NCI-H1417 (cell line): ENCODE measurements at regions not wholly inside any gene's neighbourhood (a gene's known extent, or its start where the extent isn't known, plus 50 kb on each side); places are given as distances from the start of the nearest gene placed in this dataset.

Experiments used
- DNase-seq, 3 experiments: peaks; one replicate each; lab custom pipeline; 2025; lab: John Stamatoyannopoulos, UW

DNA sequence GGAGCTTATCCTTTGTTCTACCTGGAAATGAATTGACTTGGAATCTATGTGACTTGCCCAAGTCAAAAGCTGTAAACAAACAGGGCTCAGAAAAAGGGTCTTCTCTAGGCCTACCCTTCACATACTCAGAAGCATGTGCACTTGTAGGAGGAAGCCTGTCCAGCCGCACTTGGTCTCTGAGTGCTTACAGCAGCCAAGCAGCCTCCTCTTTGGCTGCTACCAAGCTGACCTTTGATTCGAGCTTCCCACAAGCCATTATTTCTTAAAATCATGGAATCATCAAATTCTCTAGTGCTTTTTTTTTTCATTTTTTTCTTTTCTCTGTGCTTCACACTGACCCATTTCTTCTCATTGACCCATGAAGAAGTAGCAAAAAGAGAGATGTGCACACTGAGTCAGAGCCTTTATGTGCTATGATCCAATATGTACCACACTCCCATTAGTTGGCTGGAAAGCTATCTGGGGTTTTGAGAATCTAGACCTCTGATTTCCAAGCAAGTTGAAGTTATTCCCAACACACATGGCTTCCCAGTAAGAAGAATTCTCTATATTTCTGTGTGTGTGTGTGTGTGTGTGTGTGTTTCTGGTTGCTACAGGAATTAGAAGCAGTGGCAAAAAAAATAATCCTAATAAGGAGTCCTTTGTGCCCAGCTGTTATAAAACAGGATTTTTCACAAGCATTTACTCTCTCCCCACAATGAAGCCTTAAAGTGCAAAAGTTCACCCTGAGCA lies 550.3 kb upstream of the TNP1 start:
- no peak for DNase-seq

DNA sequence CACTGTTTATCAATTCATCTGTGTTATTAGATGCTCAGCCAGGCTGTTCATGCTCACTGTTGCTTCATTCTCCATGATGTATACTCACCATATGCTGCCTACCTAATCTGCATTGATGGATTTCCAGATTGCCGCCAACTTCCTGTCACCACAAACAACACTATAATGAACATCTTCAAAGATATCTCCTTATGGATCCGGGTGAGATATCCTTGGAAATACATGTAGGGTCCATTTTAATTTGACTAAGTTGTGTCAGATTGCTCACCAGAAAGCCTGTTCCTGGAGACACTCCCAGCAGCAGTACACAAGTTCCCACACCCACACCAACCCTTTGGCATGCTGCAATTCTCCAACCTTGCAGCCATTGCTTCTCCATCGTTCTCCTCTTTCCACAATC lies 547.5 kb upstream of the TNP1 start:
- DNase-seq, result no peak

DNA sequence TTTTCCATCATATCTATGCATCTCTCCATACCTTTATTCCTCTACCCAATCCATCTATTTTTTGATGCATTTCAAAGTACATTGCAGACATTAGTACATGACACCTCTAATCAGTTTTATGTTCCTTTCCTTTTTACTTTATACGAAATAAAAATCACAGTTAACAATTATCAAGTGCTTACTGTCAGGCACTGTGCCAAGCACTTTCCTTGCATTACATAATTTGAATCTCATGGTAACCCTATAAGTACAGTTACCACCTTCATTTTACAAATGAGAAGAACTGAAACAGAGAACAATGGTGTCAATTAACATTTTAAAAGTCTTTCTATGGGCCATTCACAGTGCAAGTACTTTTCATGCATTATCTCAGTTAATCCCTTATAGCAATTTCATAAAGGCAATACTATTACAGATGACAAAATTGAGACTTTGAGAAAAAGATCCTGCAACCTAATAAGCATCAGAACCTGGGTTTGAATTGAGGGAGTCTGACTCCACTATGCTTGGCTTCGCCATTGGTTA lies 544.4 kb upstream of the TNP1 start:
- DNase-seq, result peak in 1 of 3 experiments; percentile 5

DNA sequence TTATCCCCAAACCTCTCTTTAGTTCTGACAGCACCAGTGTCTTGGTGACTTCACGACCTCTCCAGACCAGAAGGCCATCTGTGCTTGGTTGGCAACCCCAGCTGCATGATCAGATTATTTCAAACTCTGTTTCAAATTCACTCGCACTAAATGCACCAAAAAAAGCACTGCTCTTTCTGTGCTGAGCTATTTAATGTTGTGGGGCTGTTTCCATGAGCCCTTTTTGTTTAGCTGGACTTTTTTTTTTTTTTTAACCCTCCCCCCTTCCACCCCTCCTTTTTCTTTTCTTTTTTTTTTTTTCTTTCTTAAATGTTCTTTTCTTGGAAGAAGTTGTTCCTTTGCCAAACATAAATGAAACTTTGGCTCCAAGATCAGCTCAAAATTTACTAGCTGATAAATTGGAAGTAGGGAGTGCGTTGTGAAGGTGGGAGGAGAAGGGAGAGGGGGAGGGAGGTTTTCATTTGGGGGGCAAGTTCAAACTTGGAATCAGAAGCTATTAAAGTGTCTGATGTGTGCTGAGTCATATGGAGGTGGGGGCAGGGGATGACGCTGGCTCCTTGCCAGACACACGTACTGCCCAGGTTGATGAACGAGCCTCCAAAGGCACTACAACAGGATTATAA lies 543.0 kb upstream of the TNP1 start:
- peak in 2 of 3 experiments; percentile 49 to 80 for DNase-seq

DNA sequence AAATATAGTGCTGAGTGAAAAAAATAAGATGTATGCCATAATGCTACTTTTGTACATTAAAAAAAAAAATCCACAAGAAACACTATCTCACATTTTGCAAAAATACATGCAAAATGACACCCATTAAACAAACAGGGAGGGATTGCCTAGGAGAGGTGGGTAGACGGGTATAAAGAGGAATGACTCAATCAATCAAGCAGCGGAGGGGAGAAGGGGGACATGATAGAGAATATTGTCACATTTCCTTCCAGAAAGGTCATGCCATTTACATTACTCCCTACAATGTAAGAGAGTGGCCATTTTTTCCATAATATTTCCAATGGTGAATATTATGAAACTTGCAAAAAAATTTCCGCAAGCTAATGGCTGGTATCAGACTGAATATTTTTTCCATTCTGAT lies 542.3 kb upstream of the TNP1 start:
- no peak for DNase-seq

DNA sequence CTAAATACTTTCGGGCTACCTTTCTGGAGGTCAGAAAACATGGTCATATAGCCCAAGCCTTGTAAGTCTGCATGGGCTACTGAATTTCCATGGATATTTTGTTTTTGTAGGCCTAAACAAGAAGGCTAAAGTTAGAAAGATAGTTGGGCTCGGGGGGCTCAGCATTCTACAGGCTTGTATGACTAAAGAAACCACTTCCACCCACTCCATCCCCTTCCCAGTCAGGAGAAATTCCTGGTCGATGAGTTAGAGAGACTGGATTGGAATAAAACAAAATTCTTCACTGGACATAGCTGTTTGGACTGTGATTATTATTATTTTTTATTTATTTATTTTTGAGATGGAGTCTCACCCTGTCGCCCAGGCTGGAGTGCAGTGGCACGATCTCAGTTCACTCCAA lies 539.4 kb upstream of the TNP1 start:
- DNase-seq, result no peak

DNA sequence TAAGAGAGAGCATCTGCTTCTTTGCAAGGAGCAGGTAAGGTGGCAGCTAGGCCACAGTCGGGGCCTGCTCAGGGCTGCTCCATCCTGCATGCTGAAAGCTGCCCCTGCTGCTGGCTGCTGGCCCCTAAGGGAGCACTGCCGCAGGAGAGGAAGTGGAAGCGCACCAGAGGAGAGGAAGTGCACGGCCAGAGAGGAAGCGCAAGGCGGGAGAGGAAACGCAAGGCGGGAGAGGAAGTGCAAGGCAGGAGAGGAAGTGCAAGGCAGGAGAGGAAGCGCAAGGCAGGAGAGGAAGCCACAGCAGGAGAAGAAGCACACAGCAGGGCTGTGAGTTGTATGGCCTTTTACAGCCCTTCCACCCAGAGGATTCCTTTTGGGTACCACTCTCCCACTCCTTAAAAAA lies 539.0 kb upstream of the TNP1 start:
- no peak for DNase-seq

DNA sequence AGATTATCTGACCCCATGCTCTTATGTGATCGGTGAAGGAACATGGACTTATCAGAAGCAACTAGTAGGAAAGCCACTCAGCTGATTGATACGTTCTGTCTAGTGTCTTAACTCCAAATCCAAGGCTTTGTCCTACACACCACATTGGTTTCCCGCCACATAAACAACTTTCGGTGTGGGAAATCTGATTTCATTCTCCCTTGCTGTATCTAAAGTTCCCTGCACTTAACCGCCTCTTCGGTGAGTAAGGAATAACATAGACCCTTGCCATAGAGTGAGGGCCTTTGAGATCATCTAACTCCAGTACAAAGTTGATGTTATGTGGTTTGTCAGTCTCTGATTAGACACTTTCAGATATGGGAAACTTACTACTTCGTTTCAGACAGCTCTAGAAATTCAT lies 538.2 kb upstream of the TNP1 start:
- DNase-seq, result no peak

DNA sequence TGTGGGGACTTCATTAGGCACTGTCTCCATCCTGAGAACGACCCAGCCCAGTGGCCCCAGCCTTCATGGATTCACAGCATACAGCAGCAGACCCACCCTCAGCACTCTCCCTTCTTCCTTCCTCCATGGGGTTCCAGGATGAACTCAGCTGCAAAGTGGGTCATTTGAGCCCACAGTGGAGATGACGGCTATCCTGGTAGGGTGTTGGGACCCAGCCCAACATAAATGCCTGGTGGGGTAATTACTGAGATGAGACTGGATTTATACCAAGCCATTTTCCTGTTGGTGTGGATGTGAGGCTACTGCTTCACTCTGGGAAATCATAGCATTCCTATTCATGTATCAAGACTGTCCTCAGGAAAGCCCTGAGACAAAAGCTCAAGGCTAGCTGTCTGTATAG lies 536.7 kb upstream of the TNP1 start:
- no peak for DNase-seq

DNA sequence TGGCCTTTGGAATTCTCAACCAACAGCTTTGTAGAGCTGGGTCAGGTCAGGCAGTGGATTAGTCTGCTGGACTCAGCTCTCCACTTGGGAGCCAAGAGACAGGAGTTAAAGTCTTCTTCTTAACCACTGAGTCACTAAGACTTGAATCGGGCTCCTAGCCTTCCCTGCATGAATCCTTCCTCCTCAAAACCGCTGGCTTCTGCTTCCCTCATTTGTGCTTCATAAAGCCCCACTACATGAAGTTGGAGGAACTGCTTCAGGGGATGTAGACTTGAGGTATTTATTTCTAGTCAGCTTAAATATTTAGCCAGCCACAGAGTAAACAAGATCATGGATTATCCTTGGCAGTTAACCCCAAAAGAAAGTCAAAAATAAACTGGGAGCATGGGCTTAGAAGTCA lies 536.3 kb upstream of the TNP1 start:
- DNase-seq, result no peak

DNA sequence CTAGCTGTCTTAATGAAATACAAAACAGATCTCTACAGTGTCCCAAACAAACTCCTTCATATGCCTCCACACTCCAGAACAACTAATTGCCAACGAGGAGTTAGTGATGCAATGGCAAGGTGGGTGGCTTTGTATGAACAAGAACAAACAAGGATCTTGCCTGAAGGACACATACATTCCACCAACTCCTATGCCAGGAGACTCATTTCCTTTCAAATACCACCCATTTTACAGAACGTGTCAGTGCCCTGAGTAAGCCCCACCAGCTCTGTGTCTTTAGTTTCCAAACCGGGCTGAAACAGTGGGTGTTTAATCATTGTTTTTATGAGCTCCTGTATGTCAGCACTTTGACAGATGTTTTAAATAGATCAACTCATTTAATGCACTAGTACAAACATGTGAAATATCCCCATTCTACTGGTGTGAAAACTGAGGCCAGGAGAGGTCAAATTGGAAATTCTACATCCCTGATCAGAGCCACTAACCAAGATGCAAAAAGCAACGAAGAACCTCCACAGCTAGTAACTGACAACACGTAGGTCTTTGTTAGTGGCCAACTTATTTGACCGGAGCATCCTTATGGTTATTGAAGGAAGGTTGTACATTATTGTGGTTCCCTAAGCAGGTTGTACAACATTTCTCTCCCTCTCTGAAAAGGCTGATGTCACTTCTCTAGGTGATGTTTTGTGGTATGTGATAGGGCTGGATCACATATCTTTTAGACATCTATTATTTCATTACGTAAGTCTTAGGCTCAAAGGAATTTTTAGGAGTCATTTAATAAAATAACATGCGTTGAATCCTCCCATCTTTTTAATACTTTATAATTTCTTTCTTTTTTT lies 534.9 kb upstream of the TNP1 start:
- no peak for DNase-seq

DNA sequence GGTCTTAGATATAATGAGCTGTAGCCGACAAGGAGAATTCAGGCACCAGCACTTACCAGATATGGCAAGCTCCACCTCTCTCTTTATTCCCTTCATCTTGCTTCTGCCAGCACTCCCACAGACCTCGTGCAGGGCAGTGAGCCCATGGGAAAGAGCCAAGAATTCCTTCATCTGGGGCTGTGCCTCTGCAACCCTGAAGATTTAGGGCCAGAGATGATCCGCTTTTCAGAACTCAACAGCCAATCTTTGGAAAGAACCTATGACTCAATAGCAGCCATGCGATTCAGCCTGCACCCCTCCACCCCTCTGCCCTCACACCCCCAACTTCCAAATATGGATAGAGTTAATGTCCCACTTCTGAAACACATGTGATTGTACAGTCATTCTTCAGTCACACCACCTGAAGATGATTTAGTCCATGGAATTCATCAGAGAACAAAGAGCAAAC lies 533.7 kb upstream of the TNP1 start:
- DNase-seq, result no peak

DNA sequence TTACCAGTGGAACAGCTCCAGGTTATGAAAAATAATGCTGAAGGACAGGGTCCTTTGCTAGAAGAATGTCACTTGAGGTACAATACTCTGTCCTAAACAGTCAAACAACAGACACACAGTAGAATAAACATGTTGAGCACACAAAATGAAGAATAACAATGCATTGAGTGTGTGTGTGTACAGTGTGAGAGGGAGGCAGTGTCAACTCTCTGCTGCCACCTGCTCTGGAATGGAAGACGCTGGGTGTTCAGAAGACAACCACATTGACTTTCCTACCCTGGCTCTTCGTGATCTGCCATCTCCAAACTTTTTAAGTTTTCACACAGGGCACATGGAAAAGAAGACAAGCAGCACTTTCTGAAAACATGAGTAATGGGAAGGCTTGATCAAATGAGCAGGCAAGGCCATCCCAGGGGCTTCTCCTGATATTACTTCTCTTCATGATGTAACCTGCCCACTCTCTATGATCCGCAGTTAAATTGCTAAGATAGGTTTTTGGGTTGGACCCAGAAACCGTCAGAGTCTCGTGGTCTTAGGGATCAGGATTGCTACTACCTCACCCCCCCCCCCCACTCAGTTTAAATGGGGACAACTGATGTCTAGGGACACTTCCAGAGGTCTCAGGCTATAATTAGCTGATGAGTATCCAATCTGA lies 533.2 kb upstream of the TNP1 start:
- no peak for DNase-seq

DNA sequence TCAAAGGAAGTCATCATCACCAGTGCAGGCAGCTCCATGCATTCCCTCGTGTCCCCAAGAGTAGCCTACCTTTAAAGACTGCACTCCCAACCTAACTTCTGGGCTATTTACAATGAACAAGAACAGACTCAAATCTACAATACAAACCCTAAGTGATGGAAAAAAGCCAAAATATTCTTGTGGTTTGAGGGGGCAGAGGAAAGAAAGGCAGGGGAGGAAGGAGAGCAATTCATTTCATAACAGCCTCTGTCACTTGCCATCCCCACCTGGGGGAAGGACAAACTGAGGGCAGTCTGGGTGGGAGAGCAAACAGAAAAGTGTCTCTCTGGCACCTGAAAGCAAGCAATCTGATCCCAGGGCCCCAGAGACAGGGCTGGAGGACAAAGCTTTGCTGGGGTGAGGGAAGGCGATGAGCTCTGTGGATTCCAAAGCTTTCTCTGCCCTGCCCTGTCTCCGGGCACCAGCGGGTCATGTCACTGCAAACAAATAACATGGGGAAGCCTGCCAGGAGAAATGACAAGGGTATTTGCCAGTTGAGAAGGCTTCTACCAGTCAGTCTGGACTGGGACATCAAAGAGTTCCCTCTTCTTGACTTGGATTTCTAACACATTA lies 528.0 kb upstream of the TNP1 start:
- DNase-seq, result no peak

DNA sequence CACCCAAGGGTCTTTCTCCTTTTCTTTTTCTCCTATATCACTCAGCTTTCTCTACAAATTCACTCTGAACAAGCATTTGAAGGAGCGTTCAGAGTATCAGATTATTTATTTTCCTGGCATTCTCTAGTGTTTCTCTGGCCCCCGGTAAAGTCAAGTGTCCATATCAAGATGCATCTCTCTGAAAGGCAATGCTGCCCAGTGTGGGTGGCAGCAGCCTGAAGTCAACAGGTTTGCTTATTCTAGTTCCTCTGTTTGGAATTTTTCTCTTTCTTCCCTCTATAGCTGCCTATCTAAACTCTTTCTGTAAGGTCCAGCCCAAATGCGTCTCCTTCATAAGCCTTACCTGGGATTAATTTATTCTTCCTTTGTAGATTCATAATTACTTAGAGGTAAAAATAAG lies 526.2 kb upstream of the TNP1 start:
- peak in 1 of 3 experiments; percentile 57 for DNase-seq

DNA sequence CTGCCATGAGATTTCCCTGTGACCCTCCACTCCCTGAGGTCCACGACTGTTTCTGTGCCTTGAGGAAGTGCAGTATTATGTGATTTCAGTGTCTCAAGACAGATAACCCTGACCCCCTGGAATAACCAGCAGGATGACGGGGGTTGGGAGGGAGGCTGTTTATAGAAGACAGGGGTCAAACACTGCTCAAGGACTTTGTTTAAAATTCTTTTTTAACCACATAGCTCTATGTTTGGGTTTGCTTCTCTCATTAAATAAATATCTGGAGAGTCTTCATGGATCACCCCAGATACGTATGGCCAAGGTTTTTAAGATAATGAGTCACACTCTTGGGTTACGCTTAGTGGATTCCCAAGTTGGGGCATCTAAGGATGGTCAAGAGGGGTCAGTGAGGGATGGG lies 523.8 kb upstream of the TNP1 start:
- DNase-seq, result no peak

DNA sequence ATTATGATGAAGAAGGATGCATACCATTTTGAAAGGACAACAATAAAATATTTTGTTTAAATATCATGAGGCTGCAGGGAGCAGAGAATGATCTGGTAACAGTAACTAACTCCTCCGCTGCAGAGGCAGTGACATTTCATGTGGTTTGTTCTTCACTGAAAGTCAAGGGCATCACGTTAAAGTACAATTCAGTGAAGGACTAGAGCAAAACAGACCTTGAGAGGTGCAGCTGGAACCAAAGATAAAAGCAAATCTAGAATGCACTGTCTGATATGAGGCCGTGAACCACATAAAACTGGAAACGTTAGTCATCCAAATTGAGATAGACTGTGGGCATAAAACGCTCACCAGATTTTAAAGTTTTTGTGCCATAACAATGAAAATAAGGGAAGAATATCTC lies 522.9 kb upstream of the TNP1 start:
- DNase-seq, result peak in 1 of 3 experiments; percentile 4

DNA sequence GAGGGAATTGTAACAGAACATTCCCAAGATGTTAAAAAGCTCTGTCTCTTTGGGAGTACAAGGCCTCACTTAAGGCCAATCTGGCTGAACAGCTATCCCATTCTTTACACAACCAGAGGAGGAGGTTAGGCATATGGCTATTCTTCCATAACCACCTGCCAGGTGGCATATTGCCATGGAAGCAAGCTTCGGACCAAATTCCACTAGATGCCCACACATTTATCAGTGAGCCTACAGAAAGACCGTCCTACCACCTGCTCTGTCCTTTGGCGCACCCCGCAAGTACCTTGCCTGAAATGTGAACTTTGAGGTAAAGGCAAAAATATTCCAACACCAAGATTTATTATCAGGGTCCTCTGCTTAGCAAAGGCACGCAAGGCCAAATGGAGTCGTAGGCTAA lies 519.9 kb upstream of the TNP1 start:
- DNase-seq, result no peak

DNA sequence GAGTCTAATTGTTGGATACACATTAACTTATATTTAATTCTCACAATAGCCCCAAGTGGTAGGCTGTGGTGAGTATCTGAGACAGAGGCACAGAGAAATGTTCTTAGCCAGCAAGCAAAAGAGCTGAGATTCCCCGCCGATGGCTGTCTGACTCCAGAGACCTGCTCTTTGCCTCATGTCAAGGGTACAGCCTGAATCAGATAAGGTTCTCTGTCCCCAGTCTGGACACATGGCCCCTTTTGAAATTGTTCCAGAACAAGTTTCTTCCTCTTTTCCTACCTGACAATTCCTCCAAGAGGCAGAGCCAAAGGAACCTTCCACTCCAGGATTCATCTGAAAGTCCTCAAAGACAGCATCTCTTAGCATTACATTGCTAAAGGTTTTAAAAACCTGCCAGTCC lies 512.9 kb upstream of the TNP1 start:
- DNase-seq, result no peak

DNA sequence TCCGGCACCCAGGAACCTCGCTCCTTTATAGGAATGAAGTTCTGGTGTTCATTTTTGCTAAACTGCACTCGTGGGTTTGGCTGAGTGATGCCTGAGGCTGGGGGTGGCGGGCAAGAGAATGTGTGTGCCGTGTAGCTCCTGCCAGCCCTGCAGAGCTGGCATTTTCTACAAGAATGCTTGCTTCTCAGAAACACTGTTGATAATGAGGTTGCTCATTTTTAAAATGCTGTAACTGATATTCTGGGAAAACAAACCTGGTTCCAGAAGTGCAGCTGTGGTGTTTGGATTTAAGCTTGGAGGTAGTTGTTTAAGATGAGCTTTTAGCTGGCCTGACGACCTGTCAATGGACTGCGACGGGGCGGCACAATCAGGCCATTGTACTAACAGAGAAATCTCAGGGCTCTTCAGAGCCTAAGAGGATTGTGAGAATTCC lies 511.9 kb upstream of the TNP1 start:
- peak in 2 of 3 experiments; percentile 9 to 50 for DNase-seq

DNA sequence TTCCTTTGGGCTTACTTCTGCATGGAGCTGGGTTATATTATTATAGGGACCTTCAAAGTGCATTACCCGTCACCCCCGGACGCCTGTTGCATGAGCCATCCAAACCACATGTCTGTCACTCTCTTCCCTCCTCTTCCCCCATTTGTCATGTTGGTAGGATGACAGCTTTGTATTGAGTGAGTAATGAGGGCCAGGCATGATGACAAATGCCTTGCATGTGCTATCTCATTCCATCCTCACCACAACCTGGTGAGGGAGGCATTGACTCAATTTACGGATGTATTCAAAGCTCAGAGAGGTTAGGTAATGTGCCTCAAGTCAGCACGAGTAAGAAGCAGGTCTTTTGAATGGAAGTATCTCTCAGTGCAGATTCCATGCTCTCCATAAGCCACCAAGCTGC lies 510.5 kb upstream of the TNP1 start:
- no peak for DNase-seq

DNA sequence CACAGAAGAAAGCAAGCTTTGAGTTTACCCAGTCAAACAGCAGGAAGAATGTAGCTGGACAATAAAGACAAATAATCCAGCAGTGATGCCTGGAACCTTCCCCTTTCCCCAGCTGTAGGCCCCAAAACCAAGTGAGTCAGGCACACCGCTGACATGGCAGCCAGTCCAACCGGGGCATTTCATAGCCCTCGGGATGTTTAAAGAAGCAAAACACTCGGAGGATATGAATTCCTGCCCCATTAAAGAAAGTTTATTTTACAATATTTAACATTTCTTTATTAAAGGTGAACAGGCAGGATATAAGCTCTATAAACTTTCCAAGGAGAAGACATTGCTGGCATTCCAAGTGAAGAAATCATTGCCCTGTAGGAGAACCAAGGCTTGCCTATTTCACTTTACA lies 507.6 kb upstream of the TNP1 start:
- DNase-seq, result no peak
